HG02981 (cell line): ENCODE measurements at regions not wholly inside any gene's neighbourhood (a gene's known extent, or its start where the extent isn't known, plus 50 kb on each side); places are given as distances from the start of the nearest gene placed in this dataset.

ENCODE experiments used
- ATAC-seq: cut with Tn5 transposase; IDR thresholded peaks from one replicate; pipeline ENCODE4 v1.9.1; 2021; ENCODE audit warnings: mild to moderate bottlenecking, moderate library complexity; ENCODE audit not compliant: unreplicated experiment

GRCh38 chrY:7262531-7262930, 351.0 kb upstream of the AMELY start:
- ATAC-seq: no peak

- no peak for ATAC-seq
Observed at GRCh38 chrY:7261254-7261653, 349.7 kb upstream of the AMELY start.

- ATAC-seq: no peak
Observed at GRCh38 chrY:7240101-7240500, 328.5 kb upstream of the AMELY start.

GRCh38 chrY:7211971-7212370, 300.4 kb upstream of the AMELY start:
- no peak for ATAC-seq

GRCh38 chrY:7204456-7204855, 292.9 kb upstream of the AMELY start:
- ATAC-seq: no peak

- no peak for ATAC-seq
Observed at GRCh38 chrY:7182591-7182990, 271.0 kb upstream of the AMELY start.

GRCh38 chrY:7177631-7178030, 266.1 kb upstream of the AMELY start:
- ATAC-seq: no peak

GRCh38 chrY:7169475-7169874, 257.9 kb upstream of the AMELY start:
- ATAC-seq: no peak

- ATAC-seq: no peak
Observed at GRCh38 chrY:7141477-7141876, 229.9 kb upstream of the AMELY start.
